ENCODE measurements at regions not wholly inside any gene's neighbourhood (a gene's known extent, or its start where the extent isn't known, plus 50 kb on each side); places are given as distances from the start of the nearest gene placed in this dataset.

GRCh38 chrX:44637282-44637681 is 94.6 kb upstream of the FUNDC1 start:
- TF ChIP-seq CTCF (IDR thresholded peaks at IDR 0.05 in 4 of 5, conservative IDR thresholded peaks at IDR 0.05 in 1 of 5) (no peak), POLR2A (IDR thresholded peaks at IDR 0.05) (no peak)

Measured in gastrocnemius medialis (tissue), 4 donors.